H1 (cell line): ENCODE measurements at regions not wholly inside any gene's neighbourhood (a gene's known extent, or its start where the extent isn't known, plus 50 kb on each side); places are given as distances from the start of the nearest gene placed in this dataset.

ENCODE experiments used
- CTCF ChIA-PET: fragments of 300-600 bp; sonication (Branson Sonifier 250); formaldehyde crosslinking; loops from one replicate; lab custom pipeline; 2021; ENCODE audit not compliant: partially characterized antibody; lab: Charles Lee
- POLR2A ChIA-PET: fragments of 300-600 bp; sonication (Branson Sonifier 250); formaldehyde crosslinking; loops from one replicate; lab custom pipeline; 2021; ENCODE audit warnings: inconsistent platforms; ENCODE audit not compliant: partially characterized antibody; lab: Charles Lee
- DNase-seq, 2 experiments: peaks; one replicate each; pipeline versions ENCODE4 v3.0.0 to v3.0.0-alpha.2; 2010 to 2022; ENCODE audit warnings: low spot score in 2 of 2, low read depth in 1 of 2, mixed read lengths in 1 of 2
- FAIRE-seq: peaks from 2 replicates; lab custom pipeline; 2011; peaks lifted over from hg19 to GRCh38; lab: Jason Lieb, UNC
- H2AFZ ChIP-seq: 2 replicates; pipeline ENCODE4 v1.8.1; 2012; ENCODE audit warnings: low read length, inconsistent platforms
- H2AK5ac ChIP-seq: 2 replicates; pipeline ENCODE4 v1.6.1; 2013; ENCODE audit warnings: low read depth, low read length
- H2BK120ac ChIP-seq: replicated peaks from 2 replicates; pipeline ENCODE3; 2013; ENCODE audit warnings: low read depth, low read length, inconsistent platforms
- H2BK12ac ChIP-seq: 2 replicates; pipeline ENCODE4 v1.6.1; 2013; ENCODE audit warnings: low read depth, low read length
- H2BK15ac ChIP-seq: 2 replicates; pipeline ENCODE4 v1.6.1; 2013; ENCODE audit warnings: low read length
- H2BK20ac ChIP-seq: 2 replicates; pipeline ENCODE4 v1.6.1; 2013; ENCODE audit warnings: low read length
- H2BK5ac ChIP-seq: 2 replicates; pipeline ENCODE4 v1.6.1; 2013; ENCODE audit warnings: low read depth, low read length
- H3K14ac ChIP-seq: 2 replicates; pipeline ENCODE4 v1.6.1; 2013; ENCODE audit warnings: inconsistent platforms; ENCODE audit not compliant: insufficient read length
- H3K18ac ChIP-seq: 2 replicates; pipeline ENCODE4 v1.6.1; 2013; ENCODE audit warnings: low read length; ENCODE audit errors: extremely low read depth
- H3K23ac ChIP-seq: 2 replicates; pipeline ENCODE4 v1.6.1; 2013; ENCODE audit warnings: inconsistent platforms; ENCODE audit not compliant: insufficient read length
- H3K23me2 ChIP-seq: 2 replicates; pipeline ENCODE4 v1.6.1; 2013; ENCODE audit warnings: low read depth, low read length
- H3K27ac ChIP-seq: 2 replicates; pipeline ENCODE4 v1.6.1; 2011; ENCODE audit warnings: low read depth, low read length, inconsistent platforms
- H3K27me3 ChIP-seq, 4 experiments: replicated peaks in 1 of 4; 1 replicate in 1 of 4; 2 replicates in 3 of 4; pipeline versions ENCODE4 v1.6.1 to v1.8.1; 2011 to 2013; ENCODE audit warnings: low read length in 3 of 4, mild to moderate bottlenecking in 3 of 4, inconsistent platforms in 2 of 4, mixed read lengths in 2 of 4, moderate library complexity in 1 of 4; ENCODE audit not compliant: control insufficient read depth in 3 of 4, insufficient read depth in 3 of 4; ENCODE audit errors: extremely low read depth in 1 of 4
- H3K36me3 ChIP-seq, 4 experiments: 2 replicates each; pipeline versions ENCODE4 v1.6.1 to v1.8.1; 2011 to 2013; ENCODE audit warnings: mild to moderate bottlenecking in 4 of 4, low read length in 3 of 4, moderate library complexity in 2 of 4, control low read depth in 1 of 4, inconsistent platforms in 1 of 4; ENCODE audit not compliant: insufficient read depth in 4 of 4, control insufficient read depth in 2 of 4
- H3K4ac ChIP-seq: replicated peaks from 2 replicates; pipeline ENCODE3; 2013; ENCODE audit warnings: low read length, low read depth, mixed read lengths, inconsistent platforms; ENCODE audit not compliant: insufficient read length
- H3K4me1 ChIP-seq, 4 experiments: replicated peaks in 1 of 4; 1 replicate in 1 of 4; 2 replicates in 3 of 4; pipeline versions ENCODE4 v1.6.1 to v1.8.1; 2011 to 2013; ENCODE audit warnings: low read length in 3 of 4, inconsistent platforms in 2 of 4, mixed read lengths in 1 of 4; ENCODE audit not compliant: insufficient read depth in 4 of 4, control insufficient read depth in 3 of 4
- H3K4me2 ChIP-seq, 2 experiments: 2 replicates each; pipeline versions ENCODE4 v1.6.1 to v1.8.1; 2011 to 2013; ENCODE audit warnings: low read depth in 2 of 2, low read length in 2 of 2, control low read depth in 1 of 2, inconsistent platforms in 1 of 2, mild to moderate bottlenecking in 1 of 2; ENCODE audit not compliant: insufficient read depth in 1 of 2
- H3K4me3 ChIP-seq, 4 experiments: fragments of 200-600, 300-600 bp in 1 of 4; sonication (generic), shearing (Covaris generic), sonication (Bioruptor Twin) in 1 of 4; 2 replicates each; pipeline versions ENCODE4 v1.5.1 to v1.8.1; 2011 to 2016; ENCODE audit warnings: low read length in 4 of 4, low read depth in 3 of 4, control low read depth in 2 of 4, inconsistent platforms in 2 of 4, mild to moderate bottlenecking in 2 of 4, mixed read lengths in 1 of 4, moderate library complexity in 1 of 4; ENCODE audit not compliant: insufficient read depth in 2 of 4; ENCODE audit errors: extremely low read depth in 1 of 4
- H3K56ac ChIP-seq: replicated peaks from 2 replicates; pipeline ENCODE3; 2013; ENCODE audit warnings: low read depth, mild to moderate bottlenecking, mixed read lengths, low read length, inconsistent platforms; ENCODE audit not compliant: insufficient read length
- H3K79me1 ChIP-seq: 2 replicates; pipeline ENCODE4 v1.6.1; 2013; ENCODE audit warnings: low read depth, low read length, control low read depth
- H3K79me2 ChIP-seq, 2 experiments: 2 replicates each; pipeline versions ENCODE4 v1.6.1 to v1.8.1; 2012 to 2013; ENCODE audit warnings: low read length in 2 of 2, mild to moderate bottlenecking in 2 of 2, inconsistent platforms in 1 of 2; ENCODE audit not compliant: insufficient read depth in 2 of 2, control insufficient read depth in 1 of 2
- H3K9ac ChIP-seq, 4 experiments: replicated peaks in 1 of 4; 1 replicate in 1 of 4; 2 replicates in 3 of 4; pipeline versions ENCODE4 v1.6.1 to v1.8.1; 2011 to 2013; ENCODE audit warnings: low read depth in 3 of 4, low read length in 3 of 4, control low read depth in 2 of 4, mild to moderate bottlenecking in 2 of 4, moderate library complexity in 2 of 4, inconsistent platforms in 1 of 4; ENCODE audit errors: extremely low read depth in 1 of 4
- H3K9me3 ChIP-seq, 2 experiments: 2 replicates each; pipeline versions ENCODE4 v1.6.1 to v1.8.1; 2012 to 2013; ENCODE audit warnings: mild to moderate bottlenecking in 2 of 2, moderate library complexity in 2 of 2, control low read depth in 1 of 2, inconsistent platforms in 1 of 2, low read depth in 1 of 2, low read length in 1 of 2, mixed read lengths in 1 of 2; ENCODE audit not compliant: insufficient read depth in 2 of 2
- H4K20me1 ChIP-seq, 2 experiments: replicated peaks in 1 of 2; 2 replicates each; pipeline versions ENCODE3 to v1.8.1; 2011 to 2013; ENCODE audit warnings: inconsistent platforms in 2 of 2, low read length in 2 of 2, mild to moderate bottlenecking in 1 of 2; ENCODE audit not compliant: insufficient read depth in 2 of 2, control insufficient read depth in 1 of 2
- H4K5ac ChIP-seq: 2 replicates; pipeline ENCODE4 v1.6.1; 2013; ENCODE audit warnings: low read length, low read depth, mixed read lengths, inconsistent platforms; ENCODE audit not compliant: insufficient read length
- H4K8ac ChIP-seq: 2 replicates; pipeline ENCODE4 v1.8.0; 2013; ENCODE audit warnings: mild to moderate bottlenecking, moderate library complexity, low read length, inconsistent platforms; ENCODE audit not compliant: insufficient read depth; ENCODE audit errors: extremely low read depth
- H4K91ac ChIP-seq: replicated peaks from 2 replicates; pipeline ENCODE3; 2013; ENCODE audit warnings: low read length, mixed read lengths, inconsistent platforms; ENCODE audit not compliant: insufficient read length
- CBX5 ChIP-seq: fragments of 300-800, 300-1000 bp; sonication (generic); IDR thresholded peaks from 2 replicates; pipeline ENCODE4 v1.7.1; 2016; ENCODE audit warnings: antibody characterized with exemption, low read length, low read depth
- CHD1 ChIP-seq: IDR thresholded peaks from 2 replicates; pipeline ENCODE4 v1.6.1; 2012; ENCODE audit warnings: low read depth, low read length, improper control_type of control experiment
- CTCF ChIP-seq, 3 experiments: IDR thresholded peaks; 1 replicate in 2 of 3; 2 replicates in 1 of 3; pipeline versions ENCODE4 v1.5.1 to v1.6.1; 2011; ENCODE audit warnings: low read length in 3 of 3, mild to moderate bottlenecking in 3 of 3, inconsistent platforms in 2 of 3, low read depth in 1 of 3, moderate library complexity in 1 of 3; ENCODE audit not compliant: insufficient read depth in 1 of 3; ENCODE audit errors: control extremely low read depth in 1 of 3
- EP300 ChIP-seq, 2 experiments: IDR thresholded peaks; 1 replicate in 1 of 2; 2 replicates in 1 of 2; pipeline ENCODE4 v1.6.1; 2011 to 2012; ENCODE audit warnings: low read depth in 2 of 2, low read length in 2 of 2, mild to moderate bottlenecking in 2 of 2, borderline replicate concordance in 1 of 2, inconsistent platforms in 1 of 2, moderate library complexity in 1 of 2
- KDM1A ChIP-seq: fragments of 200-600, 300-600 bp; sonication (generic); IDR thresholded peaks from 2 replicates; pipeline ENCODE4 v1.7.1; 2016; ENCODE audit warnings: mild to moderate bottlenecking, low read length, borderline replicate concordance
- KDM5A ChIP-seq: fragments of 200-600 bp; IDR thresholded peaks from 2 replicates; pipeline ENCODE4 v1.7.1; 2012; ENCODE audit warnings: mild to moderate bottlenecking, low read length, inconsistent platforms, mixed read lengths
- POLR2A ChIP-seq, 2 experiments: IDR thresholded peaks; 1 replicate in 1 of 2; 2 replicates in 1 of 2; pipeline ENCODE4 v1.6.1; 2011; ENCODE audit warnings: low read depth in 2 of 2, low read length in 2 of 2, mild to moderate bottlenecking in 2 of 2; ENCODE audit errors: control extremely low read depth in 1 of 2
- POLR2AphosphoS5 ChIP-seq: IDR thresholded peaks from 2 replicates; pipeline ENCODE4 v1.6.1; 2011; ENCODE audit warnings: low read depth, low read length
- SAP30 ChIP-seq: fragments of 300-600 bp; sonication (generic); IDR thresholded peaks from 2 replicates; pipeline ENCODE4 v1.7.1; 2012; ENCODE audit warnings: low read length, moderate library complexity, mild to moderate bottlenecking, inconsistent platforms; ENCODE audit not compliant: insufficient read depth, insufficient replicate concordance
- SIRT6 ChIP-seq: IDR thresholded peaks from one replicate; pipeline ENCODE4 v1.7.1; 2012; ENCODE audit warnings: low read length, inconsistent platforms
- WGBS, 2 experiments: shearing (Covaris generic) in 1 of 2; methylation state at CpG; one replicate each; pipeline versions ENCODE4 v1.1.6 to v1.1.7; 2013 to 2015; ENCODE audit warnings: low lambda C conversion rate in 2 of 2, mixed read lengths in 2 of 2, inconsistent platforms in 1 of 2, low coverage in 1 of 2, missing lambda C conversion rate in 1 of 2; ENCODE audit not compliant: insufficient replicate concordance in 2 of 2, insufficient coverage in 1 of 2, insufficient read length in 1 of 2; ENCODE audit errors: extremely low coverage in 1 of 2, missing lambda C conversion rate in 1 of 2; 5-methylcytosine and 5-hydroxymethylcytosine counted together
- TF ChIP-seq, protein P1 (sequence below): IDR thresholded peaks from 2 replicates; pipeline ENCODE4 v1.6.1; 2012; ENCODE audit warnings: inconsistent platforms

- Histone ChIP-seq H3K27ac (no peak overlapping the region), H3K79me2 (no peaks in the 10 kb centered on the region), H3K27me3 (no peaks in the 10 kb centered on the region), H3K4ac (no peak overlapping the region), H3K4me2 (no peak overlapping the region), H3K4me3 (no peak overlapping the region), H3K23ac (no peak overlapping the region), H3K9ac (no peak overlapping the region), H3K9me3 (no peaks in the 10 kb centered on the region; a peak in 2 of 4 replicates), H2AFZ (no peak overlapping the region), H2BK5ac (no peak overlapping the region), H2BK120ac (no peak overlapping the region), H3K79me1 (no peaks in the 10 kb centered on the region), H2BK20ac (no peak overlapping the region), H4K91ac (no peak overlapping the region), H4K20me1 (no peaks in the 10 kb centered on the region), H3K14ac (no peak overlapping the region), H4K8ac (no peak overlapping the region), H3K36me3 (no peaks in the 10 kb centered on the region; a peak in 1 of 8 replicates), H3K23me2 (no peaks in the 10 kb centered on the region), H2BK12ac (no peak overlapping the region), H2AK5ac (no peak overlapping the region), H3K4me1 (peaks cover 0 to 7% (median 6%) of the 10 kb centered on the region in 4 experiments; a peak in 4 of 7 replicates), H2BK15ac (no peak overlapping the region), H3K18ac (no peak overlapping the region), H4K5ac (no peak overlapping the region), H3K56ac (no peak overlapping the region)
- ChIA-PET POLR2A (interaction anchor here (1.0 kb wide), 1 partner anchor 962 kb away, joined by 3 read pairs; no protein-coding TSS in a partner anchor), CTCF (no interaction called here)
- 50% methylated on average over 2 of the region's 2 CpGs; no CpG with 5 or more reads in 1 of the 2 experiments for WGBS, 2 experiments
- peak; percentile 32 for FAIRE-seq
- DNase-seq, result no peak
- TF ChIP-seq SIRT6, result no peak
- no peak for TF ChIP-seq SAP30
- no peak for TF ChIP-seq CTCF (IDR thresholded peaks at IDR 0.05; ENCODE audit: control extremely low read depth in 1 of 3, insufficient read depth in 1 of 3, low read depth in 1 of 3, low read length in 3 of 3)
- no peak for TF ChIP-seq CHD1
- TF ChIP-seq, protein P1, sequence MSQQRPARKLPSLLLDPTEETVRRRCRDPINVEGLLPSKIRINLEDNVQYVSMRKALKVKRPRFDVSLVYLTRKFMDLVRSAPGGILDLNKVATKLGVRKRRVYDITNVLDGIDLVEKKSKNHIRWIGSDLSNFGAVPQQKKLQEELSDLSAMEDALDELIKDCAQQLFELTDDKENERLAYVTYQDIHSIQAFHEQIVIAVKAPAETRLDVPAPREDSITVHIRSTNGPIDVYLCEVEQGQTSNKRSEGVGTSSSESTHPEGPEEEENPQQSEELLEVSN, result no peak
- no peak for TF ChIP-seq EP300 (IDR thresholded peaks at IDR 0.05; ENCODE audit: borderline replicate concordance in 1 of 2, low read depth in 2 of 2, low read length in 2 of 2)
- no peak for TF ChIP-seq POLR2AphosphoS5
- no peak for TF ChIP-seq CBX5
- TF ChIP-seq KDM1A, result no peak
- no peak for TF ChIP-seq POLR2A (IDR thresholded peaks at IDR 0.05; ENCODE audit: control extremely low read depth in 1 of 2, low read depth in 2 of 2, low read length in 2 of 2)
- no peak for TF ChIP-seq KDM5A
Measured at GRCh38 chr3:70620367-70620766, 307.9 kb upstream of the MDFIC2 start.
